ENCODE measurements at regions not wholly inside any gene's neighbourhood (a gene's known extent, or its start where the extent isn't known, plus 50 kb on each side); places are given as distances from the start of the nearest gene placed in this dataset.

GRCh38 chr11:105211806-105212554 is 72.4 kb upstream of the CARD18 start:
- 26 to 98% (median 85%) methylated on average over 3 to 5 of the region's 5 CpGs; no CpG with 5 or more reads in 1 of the 10 experiments for WGBS, 10 experiments
- Histone ChIP-seq H3K4me1 (replicated peaks in 1 of 2) (no peaks in the 10 kb centered on the region), H3K27ac (no peak overlapping the region), H3K4me3 (no peak overlapping the region)
- no peak for ATAC-seq (replicated peaks in 6 of 8)
- in situ Hi-C loops (cut with MboI; ENCODE audit: low pct_unique_long_range_greater_than_20kb in 2 of 9, low sequenced_read_pairs in 9 of 9, unreplicated experiment in 9 of 9), result no loop called here

- H3K4me1 ChIP-seq (replicated peaks in 1 of 2), result peaks cover 0 to 16% of the 10 kb centered on the region in 2 donors
- H3K4me3 ChIP-seq, result no peak overlapping the region
- no peak for ATAC-seq (replicated peaks in 6 of 8)
- H3K27ac ChIP-seq, result no peak overlapping the region
- in situ Hi-C loops (cut with MboI; ENCODE audit: low pct_unique_long_range_greater_than_20kb in 2 of 9, low sequenced_read_pairs in 9 of 9, unreplicated experiment in 9 of 9), result no loop called here
- WGBS, 10 experiments, result 74 to 100% (median 90%) methylated on average over 2 to 4 of the region's 4 CpGs
These were observed 68.5 kb upstream of the CARD18 start for GRCh38 chr11:105208019-105208418.

- H3K4me1 ChIP-seq (replicated peaks in 1 of 2), result peaks cover 2 to 24% of the 10 kb centered on the region in 2 donors
- no peak for ATAC-seq (replicated peaks in 6 of 8)
- in situ Hi-C loops (cut with MboI; ENCODE audit: low pct_unique_long_range_greater_than_20kb in 2 of 9, low sequenced_read_pairs in 9 of 9, unreplicated experiment in 9 of 9), result no loop called here
- no peak overlapping the region for H3K27ac ChIP-seq
- no peak overlapping the region for H3K4me3 ChIP-seq
- WGBS, 10 experiments, result 53 to 100% (median 83%) methylated on average over 1 to 4 of the region's 4 CpGs
These were observed 67.1 kb upstream of the CARD18 start for GRCh38 chr11:105206633-105207032.

GRCh38 chr11:105204636-105205035 is 65.1 kb upstream of the CARD18 start:
- H3K27ac ChIP-seq, result no peak overlapping the region
- in situ Hi-C loops (cut with MboI; ENCODE audit: low pct_unique_long_range_greater_than_20kb in 2 of 9, low sequenced_read_pairs in 9 of 9, unreplicated experiment in 9 of 9), result no loop called here
- no peak for ATAC-seq (replicated peaks in 6 of 8)
- H3K4me1 ChIP-seq (replicated peaks in 1 of 2), result peaks cover 2 to 24% of the 10 kb centered on the region in 2 donors
- no peak overlapping the region for H3K4me3 ChIP-seq

- Histone ChIP-seq H3K4me3 (no peak overlapping the region), H3K4me1 (replicated peaks in 1 of 2) (peaks cover 2 to 24% of the 10 kb centered on the region in 2 donors), H3K27ac (no peak overlapping the region)
- ATAC-seq (replicated peaks in 6 of 8), result peak; percentile 12 to 96 (median 64)
- in situ Hi-C loops (cut with MboI; ENCODE audit: low pct_unique_long_range_greater_than_20kb in 2 of 9, low sequenced_read_pairs in 9 of 9, unreplicated experiment in 9 of 9), result no loop called here
- 63 to 100% (median 75%) methylated on average over 1 to 2 of the region's 2 CpGs; no CpG with 5 or more reads in 3 of the 10 experiments for WGBS, 10 experiments
These were observed 64.1 kb upstream of the CARD18 start for GRCh38 chr11:105203569-105204240.

- in situ Hi-C loops (cut with MboI; ENCODE audit: low pct_unique_long_range_greater_than_20kb in 2 of 9, low sequenced_read_pairs in 9 of 9, unreplicated experiment in 9 of 9), result no loop called here
- no peak overlapping the region for H3K4me3 ChIP-seq
- no peak overlapping the region for H3K27ac ChIP-seq
- ATAC-seq (replicated peaks in 6 of 8), result peak in 6 of 8 experiments; percentile 54 to 80 (median 75)
- WGBS, 10 experiments, result 20 to 79% (median 56%) methylated on average over 1 to 3 of the region's 3 CpGs
- H3K4me1 ChIP-seq (replicated peaks in 1 of 2), result peaks cover 2 to 24% of the 10 kb centered on the region in 2 donors
These were observed 63.4 kb upstream of the CARD18 start for GRCh38 chr11:105202844-105203548.

GRCh38 chr11:105202422-105202821 is 62.9 kb upstream of the CARD18 start:
- WGBS, 10 experiments, result 33 to 90% (median 68%) methylated on average over 1 to 4 of the region's 4 CpGs; no CpG with 5 or more reads in 2 of the 10 experiments
- Histone ChIP-seq H3K27ac (no peak overlapping the region), H3K4me1 (replicated peaks in 1 of 2) (peaks cover 2 to 24% of the 10 kb centered on the region in 2 donors), H3K4me3 (no peak overlapping the region)
- in situ Hi-C loops (cut with MboI; ENCODE audit: low pct_unique_long_range_greater_than_20kb in 2 of 9, low sequenced_read_pairs in 9 of 9, unreplicated experiment in 9 of 9), result no loop called here
- peak in 4 of 8 experiments; percentile 15 to 58 (median 36) for ATAC-seq (replicated peaks in 6 of 8)

GRCh38 chr11:105201166-105201565 is 61.6 kb upstream of the CARD18 start:
- Histone ChIP-seq H3K4me1 (replicated peaks in 1 of 2) (peaks cover 2 to 24% of the 10 kb centered on the region in 2 donors), H3K4me3 (no peak overlapping the region), H3K27ac (no peak overlapping the region)
- in situ Hi-C loops (cut with MboI; ENCODE audit: low pct_unique_long_range_greater_than_20kb in 2 of 9, low sequenced_read_pairs in 9 of 9, unreplicated experiment in 9 of 9), result no loop called here
- no peak for ATAC-seq (replicated peaks in 6 of 8)
- WGBS, 10 experiments, result 51 to 93% (median 76%) methylated on average over 3 to 5 of the region's 5 CpGs

- in situ Hi-C loops (cut with MboI; ENCODE audit: low pct_unique_long_range_greater_than_20kb in 2 of 9, low sequenced_read_pairs in 9 of 9, unreplicated experiment in 9 of 9), result no loop called here
- no peak overlapping the region for H3K4me3 ChIP-seq
These were observed 57.7 kb upstream of the CARD18 start for GRCh38 chr11:105197071-105197815.

GRCh38 chr11:105193260-105193659 is 53.7 kb upstream of the CARD18 start:
- 36 to 100% (median 78%) methylated on average over 1 to 2 of the region's 2 CpGs; no CpG with 5 or more reads in 6 of the 10 experiments for WGBS, 10 experiments
- Histone ChIP-seq H3K4me3 (no peak overlapping the region), H3K4me1 (replicated peaks in 1 of 2) (no peaks in the 10 kb centered on the region), H3K27ac (no peak overlapping the region)
- in situ Hi-C loops (cut with MboI; ENCODE audit: low pct_unique_long_range_greater_than_20kb in 2 of 9, low sequenced_read_pairs in 9 of 9, unreplicated experiment in 9 of 9), result no loop called here
- no peak for ATAC-seq (replicated peaks in 6 of 8)

More at GRCh38 chr11:105197071-105197815, 57.7 kb upstream of the CARD18 start:
- WGBS, 10 experiments, result 42 to 100% (median 63%) methylated on average over 2 to 6 of the region's 6 CpGs; no CpG with 5 or more reads in 2 of the 10 experiments
- H3K4me1 ChIP-seq (replicated peaks in 1 of 2), result peaks cover 0 to under 1% of the 10 kb centered on the region in 2 donors
- no peak overlapping the region for H3K27ac ChIP-seq
- peak in 5 of 8 experiments; percentile 19 to 99 (median 87) for ATAC-seq (replicated peaks in 6 of 8)

GRCh38 chr11:105192115-105192514 is 52.5 kb upstream of the CARD18 start:
- Histone ChIP-seq H3K4me1 (replicated peaks in 1 of 2) (no peaks in the 10 kb centered on the region), H3K27ac (peak overlapping the region in 1 of 2 donors; percentile 15), H3K4me3 (no peak overlapping the region)
- ATAC-seq (replicated peaks in 6 of 8), result peak in 1 of 8 experiments; percentile 18
- in situ Hi-C loops (cut with MboI; ENCODE audit: low pct_unique_long_range_greater_than_20kb in 2 of 9, low sequenced_read_pairs in 9 of 9, unreplicated experiment in 9 of 9), result no loop called here

- ATAC-seq (replicated peaks in 6 of 8), result no peak
- in situ Hi-C loops (cut with MboI; ENCODE audit: low pct_unique_long_range_greater_than_20kb in 2 of 9, low sequenced_read_pairs in 9 of 9, unreplicated experiment in 9 of 9), result no loop called here
- 29 to 100% (median 84%) methylated on average over 1 to 2 of the region's 2 CpGs; no CpG with 5 or more reads in 1 of the 10 experiments for WGBS, 10 experiments
- no peak overlapping the region for H3K4me3 ChIP-seq
- H3K4me1 ChIP-seq (replicated peaks in 1 of 2), result no peaks in the 10 kb centered on the region
- H3K27ac ChIP-seq, result no peak overlapping the region
These were observed 50.0 kb upstream of the CARD18 start for GRCh38 chr11:105189581-105189980.
